Kidney (tissue), 13 donors: ENCODE measurements at regions not wholly inside any gene's neighbourhood (a gene's known extent, or its start where the extent isn't known, plus 50 kb on each side); places are given as distances from the start of the nearest gene placed in this dataset.

ENCODE experiments used
- DNase-seq, 5 donors: peaks; one replicate each; pipeline ENCODE4 v3.0.0-alpha.2; 2013 to 2020
- FAIRE-seq: peaks from 2 replicates; lab custom pipeline; 2012; peaks lifted over from hg19 to GRCh38; lab: Jason Lieb, UNC
- H3K27ac ChIP-seq, 2 donors: one replicate each; pipeline ENCODE4 v1.7.0; 2013; ENCODE audit warnings: low read depth in 2 of 2, low read length in 2 of 2, inconsistent platforms in 1 of 2
- H3K27me3 ChIP-seq: one replicate; pipeline ENCODE4 v1.7.1; 2013; ENCODE audit warnings: low read length, inconsistent platforms; ENCODE audit not compliant: control insufficient read depth, insufficient read depth
- H3K36me3 ChIP-seq, 3 donors: one replicate each; pipeline versions ENCODE4 v1.7.0 to v1.7.1; 2013; ENCODE audit warnings: low read length in 3 of 3, control low read depth in 1 of 3, inconsistent platforms in 1 of 3; ENCODE audit not compliant: insufficient read depth in 3 of 3, control insufficient read depth in 2 of 3
- H3K4me1 ChIP-seq, 3 donors: one replicate each; pipeline versions ENCODE4 v1.7.0 to v1.7.1; 2013; ENCODE audit warnings: low read length in 3 of 3, inconsistent platforms in 1 of 3, low read depth in 1 of 3; ENCODE audit not compliant: control insufficient read depth in 2 of 3, insufficient read depth in 2 of 3
- H3K4me3 ChIP-seq, 3 donors: one replicate each; pipeline versions ENCODE4 v1.7.0 to v1.8.1; 2013; ENCODE audit warnings: low read length in 3 of 3, control low read depth in 1 of 3, inconsistent platforms in 1 of 3
- H3K9ac ChIP-seq, 3 donors: one replicate each; pipeline versions ENCODE4 v1.7.0 to v1.7.1; 2013; ENCODE audit warnings: low read length in 3 of 3, control low read depth in 1 of 3, inconsistent platforms in 1 of 3
- H3K9me3 ChIP-seq, 3 donors: one replicate each; pipeline versions ENCODE4 v1.7.0 to v1.7.1; 2013; ENCODE audit warnings: low read length in 3 of 3, control low read depth in 1 of 3, inconsistent platforms in 1 of 3; ENCODE audit not compliant: control insufficient read depth in 2 of 3, insufficient read depth in 1 of 3
- CTCF ChIP-seq: IDR thresholded peaks from 3 replicates; pipeline ENCODE4 v1.5.1; 2012; ENCODE audit warnings: mild to moderate bottlenecking, moderate library complexity, borderline replicate concordance; ENCODE audit not compliant: insufficient read depth; ENCODE audit errors: extremely low read depth
- intact Hi-C: fragments of 100-400 bp; cut with DNase I; formaldehyde crosslinking; loops from one replicate; pipeline ENCODE4 v1.11.1; 2022
- donor health status: control.
- donor health status: control.
- donor health status: control.
- donor health status: control.
- donor health status: control.
- donor health status: DM: yes; HTN: yes; CAD: no.
- donor health status: Normal renal cell carcinoma (clear cell type).

GRCh38 chr4:81963015-81963762, 410.6 kb downstream of the HNRNPD start:
- no peak for TF ChIP-seq CTCF
- no peaks in the 10 kb centered on the region for H3K36me3 ChIP-seq
- no peaks in the 10 kb centered on the region for H3K27me3 ChIP-seq
- no peak overlapping the region for H3K9ac ChIP-seq
- DNase-seq (no peak), FAIRE-seq (no peak)
- no peak overlapping the region for H3K27ac ChIP-seq
- intact Hi-C loops: no loop called here
- H3K9me3 ChIP-seq: no peaks in the 10 kb centered on the region
- H3K4me3 ChIP-seq: no peak overlapping the region
- H3K4me1 ChIP-seq: no peaks in the 10 kb centered on the region

- Histone ChIP-seq H3K27ac (no peak overlapping the region), H3K9me3 (no peaks in the 10 kb centered on the region), H3K4me3 (no peak overlapping the region), H3K4me1 (no peaks in the 10 kb centered on the region), H3K27me3 (no peaks in the 10 kb centered on the region), H3K9ac (no peak overlapping the region), H3K36me3 (no peaks in the 10 kb centered on the region)
- DNase-seq (no peak), FAIRE-seq (no peak)
- intact Hi-C loops: no loop called here
- no peak for TF ChIP-seq CTCF
Measured at GRCh38 chr4:81960961-81961360, 412.8 kb downstream of the HNRNPD start.

- H3K9ac ChIP-seq: no peak overlapping the region
- no peak for FAIRE-seq
- DNase-seq: no peak
- H3K4me1 ChIP-seq: no peaks in the 10 kb centered on the region
- no peaks in the 10 kb centered on the region for H3K9me3 ChIP-seq
- H3K36me3 ChIP-seq: no peaks in the 10 kb centered on the region
- no peak overlapping the region for H3K4me3 ChIP-seq
- H3K27me3 ChIP-seq: no peaks in the 10 kb centered on the region
- intact Hi-C loops: no loop called here
- TF ChIP-seq CTCF: no peak
- no peak overlapping the region for H3K27ac ChIP-seq
Measured at GRCh38 chr4:81954271-81954670, 419.5 kb downstream of the HNRNPD start.
